ENCODE measurements at regions not wholly inside any gene's neighbourhood (a gene's known extent, or its start where the extent isn't known, plus 50 kb on each side); places are given as distances from the start of the nearest gene placed in this dataset.
"Not testable (repeated sequence)": the region's sequence is repeated elsewhere in the genome, so short reads cannot be mapped to it uniquely, and the experiment has no call there.

DNA sequence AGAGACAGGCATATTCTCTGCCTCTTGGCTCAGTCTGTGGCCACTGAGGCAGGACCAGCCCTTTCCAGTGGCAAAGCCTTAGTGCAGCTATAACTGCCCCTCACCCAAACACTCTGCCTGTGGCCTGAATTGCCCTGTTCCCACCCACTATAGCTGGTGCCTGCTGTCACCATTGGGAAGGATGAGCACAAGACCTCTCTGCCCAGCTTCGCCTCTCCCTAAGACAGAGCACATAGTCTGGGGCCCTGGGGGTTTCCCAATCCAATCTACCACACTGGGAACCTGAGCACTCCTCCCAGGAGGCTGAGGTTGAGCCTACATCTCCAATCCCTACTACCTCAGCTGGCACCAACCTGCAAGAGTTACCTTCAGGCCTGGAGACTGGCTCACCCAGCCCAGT is 670.4 kb downstream of the JRKL start:
- DNase-seq, result no peak

GRCh38 chr11:97069160-97069559 is 679.3 kb downstream of the JRKL start:
- DNase-seq, result no peak

DNA sequence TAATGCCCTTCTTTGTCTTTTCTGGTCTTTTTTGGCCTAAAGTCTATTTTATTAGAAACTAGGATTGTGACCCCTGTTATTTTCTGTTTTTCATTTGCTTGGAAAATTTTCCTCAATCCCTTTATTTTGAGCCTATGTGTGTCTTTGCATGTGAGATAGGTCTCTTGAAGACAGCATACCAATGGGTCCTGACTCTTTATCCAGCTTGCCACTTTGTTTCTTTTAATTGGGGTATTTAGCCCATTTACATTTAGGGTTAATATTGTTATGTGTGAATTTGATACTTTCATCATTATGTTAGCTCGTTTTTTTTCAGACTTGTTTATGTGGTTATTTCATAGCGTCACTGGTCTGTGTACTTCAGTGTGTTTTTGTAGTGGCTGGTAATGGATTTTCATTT is 682.6 kb downstream of the JRKL start:
- DNase-seq, result no peak

DNA sequence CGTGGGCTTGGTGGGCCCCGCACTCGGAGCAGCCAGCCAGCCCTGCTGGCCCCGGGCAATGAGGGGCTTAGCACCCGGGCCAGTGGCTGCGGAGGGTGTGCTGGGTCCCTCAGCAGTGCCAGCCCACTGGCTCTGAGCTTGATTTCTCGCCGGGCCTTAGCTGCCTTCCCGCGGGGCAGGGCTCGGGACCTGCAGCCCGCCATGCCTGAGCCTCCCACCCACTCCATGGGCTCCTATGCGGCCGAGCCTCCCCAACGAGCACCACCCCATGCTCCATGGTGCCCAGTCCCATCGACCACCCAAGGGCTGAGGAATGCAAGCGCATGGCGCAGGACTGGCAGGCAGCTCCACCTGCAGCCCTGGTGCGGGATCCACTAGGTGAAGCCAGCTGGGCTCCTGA is 686.9 kb downstream of the JRKL start:
- DNase-seq, result not testable (repeated sequence)

DNA sequence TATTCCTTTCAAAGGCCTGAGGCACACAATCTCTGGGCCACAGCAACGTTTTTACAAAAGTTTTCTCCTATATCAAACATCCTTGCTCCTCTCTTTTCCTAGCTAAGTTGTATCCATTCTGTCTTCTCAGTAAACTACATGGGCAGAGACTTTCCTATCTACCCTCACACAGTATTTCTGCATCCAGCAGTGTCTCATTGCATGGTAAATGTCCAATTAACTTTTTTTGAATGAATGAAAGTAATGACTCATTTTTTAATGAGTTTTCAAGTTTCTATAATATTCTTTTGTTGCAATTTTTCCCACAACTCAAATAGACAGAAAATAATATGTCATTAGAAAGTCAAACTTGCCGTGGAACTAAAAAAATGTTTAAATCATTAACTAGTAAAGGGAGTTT is 688.6 kb downstream of the JRKL start:
- no peak for DNase-seq

GRCh38 chr11:97079244-97079643 is 689.4 kb downstream of the JRKL start:
- no peak for DNase-seq

DNA sequence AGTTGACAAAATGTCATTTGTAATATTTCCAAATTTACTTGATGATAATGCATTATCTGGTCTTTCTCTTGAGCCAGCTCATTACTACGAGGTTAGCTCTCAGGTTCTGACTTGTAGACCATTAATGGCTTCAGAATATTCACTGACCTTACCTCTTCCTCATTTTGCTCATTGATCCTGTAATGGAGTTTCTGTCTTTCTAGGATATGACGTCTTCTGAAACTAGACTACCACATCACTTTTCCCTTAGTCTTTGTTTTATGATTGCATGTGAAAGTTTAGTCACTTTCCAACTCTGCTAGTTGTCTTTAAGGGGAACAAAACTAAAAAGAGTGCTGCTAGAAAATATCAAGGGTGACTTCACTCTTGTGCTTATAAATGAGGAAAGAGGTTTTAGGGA is 697.6 kb downstream of the JRKL start:
- no peak for DNase-seq

DNA sequence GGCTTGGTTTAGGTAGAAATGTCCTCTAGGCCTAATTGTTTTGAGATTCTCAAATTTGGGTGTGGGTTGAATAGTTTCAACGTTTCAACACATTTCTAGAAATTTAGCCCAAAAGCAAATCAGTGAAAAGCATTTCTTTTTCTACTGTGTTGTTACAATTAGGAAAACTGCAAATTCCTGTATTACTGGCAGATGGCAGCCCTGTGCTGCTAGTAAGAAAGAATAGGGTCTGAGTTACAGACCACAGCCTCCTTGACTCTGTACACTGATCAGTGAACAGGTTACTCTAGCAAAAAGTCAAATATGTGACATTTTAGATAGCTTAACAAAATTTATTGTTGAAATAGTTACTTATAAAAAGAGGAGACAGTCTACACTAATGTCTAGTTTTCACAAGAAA is 703.0 kb downstream of the JRKL start:
- DNase-seq, result no peak

DNA sequence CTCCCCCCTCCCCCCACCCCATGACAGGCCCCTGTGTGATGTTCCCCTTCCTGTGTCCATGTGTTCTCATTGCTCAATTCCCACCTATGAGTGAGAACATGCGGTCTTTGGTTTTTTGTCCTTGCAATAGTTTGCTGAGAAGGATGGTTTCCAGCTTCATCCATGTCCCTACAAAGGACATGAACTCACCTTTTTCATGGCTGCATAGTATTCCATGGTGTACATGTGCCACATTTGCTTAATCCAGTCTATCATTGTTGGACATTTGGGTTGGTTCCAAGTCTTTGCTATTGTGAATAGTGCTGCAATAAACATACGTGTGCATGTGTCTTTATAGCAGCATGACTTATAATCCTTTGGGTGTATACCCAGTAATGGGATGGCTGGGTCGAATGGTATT is 712.4 kb downstream of the JRKL start:
- not testable (repeated sequence) for DNase-seq

DNA sequence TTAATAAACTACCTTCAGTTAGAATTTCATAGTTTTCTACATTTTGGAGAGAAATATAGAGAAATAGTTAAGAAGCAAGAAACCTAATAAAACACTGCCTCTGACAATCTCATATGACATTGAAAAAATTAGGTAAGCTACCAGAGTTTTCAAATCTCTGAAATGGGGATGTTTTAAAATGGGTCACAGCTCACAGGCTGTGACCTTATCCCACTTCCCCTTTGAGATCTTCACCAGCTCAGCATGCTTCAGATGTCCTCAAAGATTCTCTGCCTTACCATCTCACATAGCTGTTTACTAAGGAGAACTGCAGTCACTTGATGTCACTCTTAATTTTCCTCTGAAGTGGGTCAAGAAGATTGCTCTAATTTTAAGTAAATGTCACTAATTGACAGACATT is 717.8 kb downstream of the JRKL start:
- DNase-seq, result no peak

GRCh38 chr11:97109078-97109477 is 719.3 kb downstream of the JRKL start:
- no peak for DNase-seq

DNA sequence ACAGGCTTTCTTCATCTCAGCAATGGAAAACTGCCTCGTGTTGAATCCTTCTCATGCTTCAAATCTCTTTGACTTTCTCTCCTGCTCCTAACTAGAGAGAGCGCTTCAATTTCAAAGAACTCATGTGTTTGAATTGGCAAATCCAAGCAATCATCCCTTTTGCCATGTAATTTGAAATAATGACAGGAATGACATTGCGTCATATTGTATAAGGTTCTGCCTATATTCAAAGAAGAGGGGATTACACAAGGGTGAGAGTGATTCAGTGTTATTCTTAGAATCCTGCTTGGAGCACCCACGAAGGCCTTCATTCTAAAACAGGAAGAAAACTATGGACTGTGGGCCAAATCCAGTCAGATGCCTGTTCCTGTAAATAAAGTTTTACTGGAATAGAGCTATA is 720.6 kb downstream of the JRKL start:
- no peak for DNase-seq

DNA sequence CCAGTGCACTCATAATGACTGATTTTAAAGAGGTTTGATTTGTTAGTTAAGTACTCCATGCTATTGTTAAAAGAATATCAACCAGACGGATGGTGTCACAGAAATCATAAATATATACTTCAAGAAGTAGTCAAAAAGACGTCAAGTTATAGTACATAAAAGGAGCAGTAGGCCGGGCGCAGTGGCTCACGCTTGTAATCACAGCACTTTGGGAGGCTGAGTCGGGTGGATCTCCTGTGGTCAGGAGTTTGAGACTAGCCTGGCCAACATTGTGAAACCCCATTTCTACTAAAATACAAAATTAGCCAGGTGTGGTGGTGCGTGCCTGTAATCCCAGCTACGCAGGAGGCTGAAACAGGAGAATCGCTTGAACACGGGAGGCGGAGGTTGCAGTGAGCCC is 721.7 kb downstream of the JRKL start:
- DNase-seq, result no peak

DNA sequence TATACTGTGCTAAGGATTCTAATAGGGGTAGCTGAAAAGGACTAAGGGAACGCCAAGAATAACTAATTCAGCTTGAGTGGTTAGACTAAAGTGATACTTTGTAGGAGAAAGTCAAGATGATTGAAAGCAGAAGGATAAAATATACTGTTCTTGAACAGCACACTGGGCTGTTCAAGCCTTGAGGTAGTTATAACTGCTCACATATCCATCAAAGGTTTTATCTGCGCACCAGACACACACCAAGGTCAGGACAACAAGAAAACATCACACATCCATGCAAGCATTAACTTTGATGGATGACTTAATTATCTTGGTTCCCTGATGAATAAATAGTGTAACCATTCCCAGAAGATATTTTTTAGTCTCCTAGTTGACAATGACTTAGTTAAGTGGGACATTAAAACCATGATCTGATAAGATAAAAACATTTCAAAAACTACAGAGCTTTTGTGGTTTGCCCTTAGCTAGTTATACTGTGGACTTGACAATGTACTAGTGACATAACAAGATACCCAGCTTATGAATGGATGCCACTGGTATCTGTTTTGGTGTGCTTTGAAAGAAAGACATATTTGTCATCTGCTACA is 728.9 kb downstream of the JRKL start:
- DNase-seq, result no peak

- no peak for DNase-seq
Measured at GRCh38 chr11:97123237-97123636, 733.4 kb downstream of the JRKL start.

DNA sequence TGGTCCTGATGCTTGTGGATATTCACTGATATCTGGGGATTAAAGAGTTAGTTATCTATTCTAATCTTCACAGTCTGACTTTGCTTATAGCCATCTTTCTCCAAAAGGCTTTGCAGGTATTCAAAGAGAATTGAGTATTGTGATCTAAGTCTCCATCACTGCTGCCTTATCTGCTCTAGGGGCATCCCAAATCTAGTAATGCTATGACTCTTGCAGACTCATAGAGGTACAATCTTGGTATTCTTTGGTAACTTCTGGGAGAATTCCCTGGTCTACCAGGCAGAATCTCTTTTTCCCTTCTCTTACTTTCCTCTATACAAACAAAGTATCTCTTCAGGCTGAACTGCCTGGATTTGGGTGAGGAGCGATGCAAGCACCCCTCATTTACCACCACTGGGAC is 746.3 kb downstream of the JRKL start:
- no peak for DNase-seq

GRCh38 chr11:97140885-97141494 is 751.2 kb downstream of the JRKL start:
- DNase-seq, result no peak

- DNase-seq, result no peak
Measured at GRCh38 chr11:97143463-97143862, 753.6 kb downstream of the JRKL start.

GRCh38 chr11:97149741-97150140 is 759.9 kb downstream of the JRKL start:
- DNase-seq, result no peak

DNA sequence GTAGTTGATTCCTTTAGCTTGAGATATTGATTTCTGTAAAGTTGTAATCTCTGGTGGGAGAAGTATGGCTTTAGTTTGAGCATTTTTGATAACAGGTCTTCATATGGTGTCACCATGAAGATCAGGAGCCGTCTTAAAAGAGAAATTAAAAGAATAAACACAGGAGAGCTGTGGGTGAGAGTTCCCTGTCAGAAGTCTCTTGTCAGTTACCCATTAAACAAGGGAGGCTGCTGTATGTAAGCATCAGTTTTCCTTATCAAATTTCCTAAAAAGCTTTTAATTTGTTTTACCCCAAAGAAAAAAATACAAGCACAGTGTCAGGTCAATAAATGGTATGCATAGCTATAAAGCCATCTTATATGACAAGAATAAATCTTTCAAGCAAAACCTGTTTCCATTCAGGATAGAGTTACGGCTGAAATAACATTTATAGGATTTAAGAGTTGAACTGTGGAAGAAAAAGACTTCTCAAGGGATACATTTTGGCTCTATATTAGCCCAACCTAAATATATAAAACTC is 767.5 kb downstream of the JRKL start:
- DNase-seq, result no peak

DNA sequence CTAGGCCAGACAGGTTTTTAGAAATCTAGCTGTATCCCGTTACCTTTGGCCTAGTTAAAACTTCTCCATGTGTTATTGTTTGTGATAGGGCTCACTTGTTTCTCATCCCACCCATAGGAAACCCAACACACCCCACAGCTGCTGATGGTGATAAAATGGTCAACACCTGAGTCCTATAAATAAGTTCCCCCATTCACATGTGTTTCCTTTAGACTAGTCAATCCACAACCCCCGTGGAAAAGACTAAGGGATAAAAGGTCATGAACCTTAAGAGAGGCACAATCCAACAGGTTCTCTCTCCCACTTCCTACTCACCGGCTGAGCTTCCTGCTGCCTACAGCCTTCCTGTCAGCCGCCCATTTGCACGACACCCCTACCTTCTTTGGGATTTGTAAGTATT is 768.4 kb downstream of the JRKL start:
- no peak for DNase-seq

- DNase-seq, result no peak
Measured at GRCh38 chr11:97163631-97164191, 773.9 kb downstream of the JRKL start.

DNA sequence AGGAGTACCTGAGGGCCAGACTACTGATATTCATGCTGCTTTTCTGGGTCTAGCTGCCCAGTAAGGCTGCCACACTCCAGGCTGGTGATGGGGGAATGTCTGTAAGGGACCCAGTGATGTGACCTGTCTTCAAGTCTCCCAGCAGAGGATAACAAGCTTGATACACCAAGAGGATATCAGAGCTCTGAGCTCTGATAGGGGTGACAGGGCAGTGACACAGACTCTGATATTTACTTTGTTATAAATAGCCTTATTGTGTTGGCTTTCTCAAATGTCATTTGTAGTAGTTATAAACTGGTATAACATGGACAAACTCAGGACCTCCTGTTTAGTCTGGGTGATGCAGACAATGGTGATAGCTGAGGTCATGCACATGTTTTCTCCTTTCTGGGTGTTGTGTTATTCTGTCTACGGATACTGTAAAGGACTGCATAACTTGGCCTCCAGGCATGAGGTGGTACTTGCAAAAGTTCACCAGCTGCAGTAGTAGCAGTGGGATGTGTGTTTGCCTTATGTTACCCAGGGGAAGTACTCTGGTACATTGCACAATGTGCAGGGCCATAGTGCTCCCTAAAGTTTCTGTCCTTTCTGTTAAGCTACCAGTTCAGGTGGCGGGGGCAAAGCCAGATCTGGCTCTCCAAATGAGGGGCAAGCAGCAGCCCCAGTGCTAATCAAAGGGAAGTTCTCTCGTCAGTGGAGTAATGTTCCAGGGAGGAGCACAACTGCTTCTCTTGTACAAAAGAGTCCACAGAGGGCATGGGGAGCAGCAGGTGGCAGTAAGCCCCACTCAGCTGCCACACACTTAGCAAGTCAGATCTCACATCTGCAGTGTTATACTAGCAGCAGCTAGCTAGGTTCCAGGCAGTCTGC is 812.2 kb downstream of the JRKL start:
- DNase-seq, result no peak

All from NCI-H1694 treated with DMSO at 0.1 percent for 48 hours (cell line).